NT2/D1 (cell line): ENCODE measurements at regions not wholly inside any gene's neighbourhood (a gene's known extent, or its start where the extent isn't known, plus 50 kb on each side); places are given as distances from the start of the nearest gene placed in this dataset.

ENCODE experiments used
- SUZ12 ChIP-seq: IDR thresholded peaks from 2 replicates; pipeline ENCODE4 v1.6.1; 2011; ENCODE audit not compliant: insufficient read length, insufficient read depth; ENCODE audit errors: extremely low read depth
- ZNF274 ChIP-seq: IDR thresholded peaks from 2 replicates; pipeline ENCODE4 v1.6.1; 2011; ENCODE audit warnings: mild to moderate bottlenecking, low read depth, low read length

GRCh38 chr5:67974054-67974453 is 241.5 kb upstream of the PIK3R1 start:
- TF ChIP-seq SUZ12: no peak
- no peak for TF ChIP-seq ZNF274
